GM12878 (cell line): ENCODE measurements at regions not wholly inside any gene's neighbourhood (a gene's known extent, or its start where the extent isn't known, plus 50 kb on each side); places are given as distances from the start of the nearest gene placed in this dataset.

ENCODE experiments used
- ASH2L ChIP-seq: fragments of 300-600, 200-600 bp; sonication (generic); IDR thresholded peaks from 2 replicates; pipeline ENCODE4 v1.6.1; 2017; ENCODE audit warnings: low read depth, mild to moderate bottlenecking, borderline replicate concordance
- EP300 ChIP-seq, 2 experiments: fragments of 150-350 bp in 1 of 2; IDR thresholded peaks; 2 replicates each; pipeline ENCODE4 v1.6.1; 2011 to 2012; ENCODE audit warnings: low read depth in 2 of 2, low read length in 2 of 2, borderline replicate concordance in 1 of 2, improper control_type of control experiment in 1 of 2, inconsistent platforms in 1 of 2; ENCODE audit not compliant: control insufficient read depth in 1 of 2
- EZH2 ChIP-seq: IDR thresholded peaks from 2 replicates; pipeline ENCODE4 v1.6.1; 2012; ENCODE audit warnings: low read depth, mild to moderate bottlenecking, control low read depth, inconsistent platforms, low read length, borderline replicate concordance; ENCODE audit not compliant: control insufficient read depth
- JUND ChIP-seq: IDR thresholded peaks from 2 replicates; pipeline ENCODE4 v1.6.1; 2012; ENCODE audit warnings: low read depth, mild to moderate bottlenecking, low read length, improper control_type of control experiment, moderate library complexity
- RAD21 ChIP-seq: IDR thresholded peaks from 2 replicates; pipeline ENCODE4 v1.6.1; 2011; ENCODE audit warnings: mild to moderate bottlenecking, low read depth, low read length, moderate library complexity; ENCODE audit not compliant: insufficient read depth
- TF ChIP-seq, protein P1 (sequence below), 3 experiments: IDR thresholded peaks in 2 of 3; conservative IDR thresholded peaks in 1 of 3; 2 replicates each; pipeline ENCODE4 v1.5.1; 2011; ENCODE audit warnings: low read depth in 3 of 3, low read length in 3 of 3, mild to moderate bottlenecking in 3 of 3, control low read depth in 2 of 3, moderate library complexity in 2 of 3, inconsistent platforms in 1 of 3, mixed read lengths in 1 of 3; ENCODE audit not compliant: control insufficient read depth in 2 of 3, insufficient read depth in 1 of 3; ENCODE audit errors: extremely low read depth in 1 of 3
- TF ChIP-seq, protein P2 (sequence below): IDR thresholded peaks from 2 replicates; pipeline ENCODE4 v1.6.1; 2012; ENCODE audit warnings: mild to moderate bottlenecking, low read depth, low read length
- TF ChIP-seq, protein P3 (sequence below): IDR thresholded peaks from 2 replicates; pipeline ENCODE4 v1.6.1; 2012; ENCODE audit warnings: low read depth, low read length, improper control_type of control experiment

DNA sequence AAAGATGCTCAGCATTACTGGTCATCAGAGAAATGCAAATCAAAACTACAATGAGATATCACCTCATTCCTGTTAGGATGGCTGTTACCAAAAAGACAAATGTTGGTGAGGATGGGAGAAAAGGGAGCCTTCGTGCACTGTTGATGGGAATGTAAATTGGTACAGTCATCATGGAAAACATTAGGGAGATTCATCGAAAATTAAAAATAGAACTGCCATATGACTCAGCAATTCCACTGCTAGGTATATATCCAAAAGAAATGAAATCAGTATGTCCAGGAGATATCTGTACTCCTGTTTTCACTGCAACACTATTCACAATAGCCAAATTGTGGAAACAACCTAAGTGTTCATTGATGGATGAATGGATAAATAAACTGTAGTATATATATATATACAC, 228.1 kb downstream of the ACTR3B start:
- TF ChIP-seq EP300 (IDR thresholded peaks at IDR 0.05; ENCODE audit: borderline replicate concordance in 1 of 2, control insufficient read depth in 1 of 2, low read depth in 2 of 2, low read length in 2 of 2), result no peak
- TF ChIP-seq, protein P1, sequence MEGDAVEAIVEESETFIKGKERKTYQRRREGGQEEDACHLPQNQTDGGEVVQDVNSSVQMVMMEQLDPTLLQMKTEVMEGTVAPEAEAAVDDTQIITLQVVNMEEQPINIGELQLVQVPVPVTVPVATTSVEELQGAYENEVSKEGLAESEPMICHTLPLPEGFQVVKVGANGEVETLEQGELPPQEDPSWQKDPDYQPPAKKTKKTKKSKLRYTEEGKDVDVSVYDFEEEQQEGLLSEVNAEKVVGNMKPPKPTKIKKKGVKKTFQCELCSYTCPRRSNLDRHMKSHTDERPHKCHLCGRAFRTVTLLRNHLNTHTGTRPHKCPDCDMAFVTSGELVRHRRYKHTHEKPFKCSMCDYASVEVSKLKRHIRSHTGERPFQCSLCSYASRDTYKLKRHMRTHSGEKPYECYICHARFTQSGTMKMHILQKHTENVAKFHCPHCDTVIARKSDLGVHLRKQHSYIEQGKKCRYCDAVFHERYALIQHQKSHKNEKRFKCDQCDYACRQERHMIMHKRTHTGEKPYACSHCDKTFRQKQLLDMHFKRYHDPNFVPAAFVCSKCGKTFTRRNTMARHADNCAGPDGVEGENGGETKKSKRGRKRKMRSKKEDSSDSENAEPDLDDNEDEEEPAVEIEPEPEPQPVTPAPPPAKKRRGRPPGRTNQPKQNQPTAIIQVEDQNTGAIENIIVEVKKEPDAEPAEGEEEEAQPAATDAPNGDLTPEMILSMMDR (IDR thresholded peaks at IDR 0.05 in 2 of 3, conservative IDR thresholded peaks at IDR 0.05 in 1 of 3; ENCODE audit: control insufficient read depth in 2 of 3, extremely low read depth in 1 of 3, insufficient read depth in 1 of 3, low read depth in 3 of 3, low read length in 3 of 3), result no peak
- TF ChIP-seq, protein P2, sequence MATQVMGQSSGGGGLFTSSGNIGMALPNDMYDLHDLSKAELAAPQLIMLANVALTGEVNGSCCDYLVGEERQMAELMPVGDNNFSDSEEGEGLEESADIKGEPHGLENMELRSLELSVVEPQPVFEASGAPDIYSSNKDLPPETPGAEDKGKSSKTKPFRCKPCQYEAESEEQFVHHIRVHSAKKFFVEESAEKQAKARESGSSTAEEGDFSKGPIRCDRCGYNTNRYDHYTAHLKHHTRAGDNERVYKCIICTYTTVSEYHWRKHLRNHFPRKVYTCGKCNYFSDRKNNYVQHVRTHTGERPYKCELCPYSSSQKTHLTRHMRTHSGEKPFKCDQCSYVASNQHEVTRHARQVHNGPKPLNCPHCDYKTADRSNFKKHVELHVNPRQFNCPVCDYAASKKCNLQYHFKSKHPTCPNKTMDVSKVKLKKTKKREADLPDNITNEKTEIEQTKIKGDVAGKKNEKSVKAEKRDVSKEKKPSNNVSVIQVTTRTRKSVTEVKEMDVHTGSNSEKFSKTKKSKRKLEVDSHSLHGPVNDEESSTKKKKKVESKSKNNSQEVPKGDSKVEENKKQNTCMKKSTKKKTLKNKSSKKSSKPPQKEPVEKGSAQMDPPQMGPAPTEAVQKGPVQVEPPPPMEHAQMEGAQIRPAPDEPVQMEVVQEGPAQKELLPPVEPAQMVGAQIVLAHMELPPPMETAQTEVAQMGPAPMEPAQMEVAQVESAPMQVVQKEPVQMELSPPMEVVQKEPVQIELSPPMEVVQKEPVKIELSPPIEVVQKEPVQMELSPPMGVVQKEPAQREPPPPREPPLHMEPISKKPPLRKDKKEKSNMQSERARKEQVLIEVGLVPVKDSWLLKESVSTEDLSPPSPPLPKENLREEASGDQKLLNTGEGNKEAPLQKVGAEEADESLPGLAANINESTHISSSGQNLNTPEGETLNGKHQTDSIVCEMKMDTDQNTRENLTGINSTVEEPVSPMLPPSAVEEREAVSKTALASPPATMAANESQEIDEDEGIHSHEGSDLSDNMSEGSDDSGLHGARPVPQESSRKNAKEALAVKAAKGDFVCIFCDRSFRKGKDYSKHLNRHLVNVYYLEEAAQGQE, result no peak
- TF ChIP-seq, protein P3, sequence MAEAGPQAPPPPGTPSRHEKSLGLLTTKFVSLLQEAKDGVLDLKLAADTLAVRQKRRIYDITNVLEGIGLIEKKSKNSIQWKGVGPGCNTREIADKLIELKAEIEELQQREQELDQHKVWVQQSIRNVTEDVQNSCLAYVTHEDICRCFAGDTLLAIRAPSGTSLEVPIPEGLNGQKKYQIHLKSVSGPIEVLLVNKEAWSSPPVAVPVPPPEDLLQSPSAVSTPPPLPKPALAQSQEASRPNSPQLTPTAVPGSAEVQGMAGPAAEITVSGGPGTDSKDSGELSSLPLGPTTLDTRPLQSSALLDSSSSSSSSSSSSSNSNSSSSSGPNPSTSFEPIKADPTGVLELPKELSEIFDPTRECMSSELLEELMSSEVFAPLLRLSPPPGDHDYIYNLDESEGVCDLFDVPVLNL, result no peak
- TF ChIP-seq ASH2L, result no peak
- TF ChIP-seq JUND, result no peak
- TF ChIP-seq RAD21, result no peak
- no peak for TF ChIP-seq EZH2
